ENCODE measurements at regions not wholly inside any gene's neighbourhood (a gene's known extent, or its start where the extent isn't known, plus 50 kb on each side); places are given as distances from the start of the nearest gene placed in this dataset.

GRCh38 chr12:24072302-24072701, 122.8 kb upstream of the SOX5 start:
- TF ChIP-seq CTCF (conservative IDR thresholded peaks at IDR 0.05; ENCODE audit: low read depth, low read length) (no peak), MXI1 (IDR thresholded peaks at IDR 0.05; ENCODE audit: borderline replicate concordance, low read depth, low read length) (no peak), CEBPB (IDR thresholded peaks at IDR 0.05; ENCODE audit: low read depth, low read length) (no peak), SMC3 (IDR thresholded peaks at IDR 0.05; ENCODE audit: low read depth, low read length) (no peak), MAZ (IDR thresholded peaks at IDR 0.05; ENCODE audit: borderline replicate concordance, low read depth, low read length) (no peak)

All from IMR-90 (cell line).